ENCODE measurements at regions not wholly inside any gene's neighbourhood (a gene's known extent, or its start where the extent isn't known, plus 50 kb on each side); places are given as distances from the start of the nearest gene placed in this dataset.
"Not testable (repeated sequence)": the region's sequence is repeated elsewhere in the genome, so short reads cannot be mapped to it uniquely, and the experiment has no call there.

DNA sequence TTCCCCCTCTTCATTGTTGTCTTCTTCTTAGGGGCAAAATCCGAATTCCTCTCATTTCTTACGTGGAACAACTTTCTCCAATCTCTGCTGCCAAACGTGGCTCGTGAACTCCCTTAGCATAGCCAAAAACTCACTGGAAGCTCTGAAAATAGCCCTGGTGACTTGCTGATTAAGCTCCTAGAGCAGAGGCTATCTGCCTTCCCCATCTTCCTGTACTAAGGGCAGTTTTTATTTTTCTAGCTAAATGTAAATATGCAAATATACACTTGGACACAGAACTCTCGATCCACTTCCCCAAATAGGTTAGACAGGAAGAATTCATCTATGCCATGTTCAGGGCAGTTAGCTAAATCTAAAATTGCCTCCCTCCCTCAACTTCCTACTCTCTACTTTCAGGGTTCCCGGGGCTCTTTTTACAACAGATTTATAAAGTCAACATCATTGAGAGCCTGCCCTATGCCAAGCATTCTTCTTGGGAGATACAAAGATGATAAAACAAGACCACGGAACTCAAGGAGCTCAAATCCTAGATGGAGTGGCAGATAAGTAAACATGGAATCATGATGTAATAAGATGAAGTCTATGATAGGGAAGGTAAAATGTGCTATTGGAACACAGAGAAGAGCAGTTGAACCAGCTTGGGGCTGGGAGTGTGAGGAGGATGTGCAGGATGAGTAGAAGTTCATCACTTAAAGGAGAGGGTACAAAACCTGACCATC lies 59.4 kb upstream of the FMOD start:
- Histone ChIP-seq H3K9ac (ENCODE audit: low read length) (no peak overlapping the region), H2AFZ (ENCODE audit: low read length) (no peak overlapping the region), H3F3A (ENCODE audit: insufficient read depth, low read length) (no peaks in the 10 kb centered on the region), H3K4me2 (ENCODE audit: low read length) (0 out of 2 replicates have a peak overlapping the region, but pooled peaks have one; percentile 11), H3K4me1 (ENCODE audit: insufficient read depth, low read length, severe bottlenecking) (peaks cover 9% of the 10 kb centered on the region), H3K27me3 (ENCODE audit: insufficient read depth, low read length) (no peaks in the 10 kb centered on the region; the same call in 1 of the 2 replicates), H4K20me1 (ENCODE audit: insufficient read depth, low read length) (no peaks in the 10 kb centered on the region), H3K27ac (ENCODE audit: low read depth, low read length, poor library complexity, severe bottlenecking) (no peak overlapping the region), H3K4me3 (ENCODE audit: low read depth, low read length, poor library complexity, severe bottlenecking) (no peak overlapping the region), H3K79me2 (ENCODE audit: insufficient read depth, low read length) (no peaks in the 10 kb centered on the region), H3K9me3 (ENCODE audit: low read length) (no peaks in the 10 kb centered on the region; the same call in 1 of the 2 replicates), H3K36me3 (ENCODE audit: insufficient read depth, low read length) (no peaks in the 10 kb centered on the region), H3K9me2 (ENCODE audit: low read depth, low read length) (no peaks in the 10 kb centered on the region)
- TF ChIP-seq, protein P1, sequence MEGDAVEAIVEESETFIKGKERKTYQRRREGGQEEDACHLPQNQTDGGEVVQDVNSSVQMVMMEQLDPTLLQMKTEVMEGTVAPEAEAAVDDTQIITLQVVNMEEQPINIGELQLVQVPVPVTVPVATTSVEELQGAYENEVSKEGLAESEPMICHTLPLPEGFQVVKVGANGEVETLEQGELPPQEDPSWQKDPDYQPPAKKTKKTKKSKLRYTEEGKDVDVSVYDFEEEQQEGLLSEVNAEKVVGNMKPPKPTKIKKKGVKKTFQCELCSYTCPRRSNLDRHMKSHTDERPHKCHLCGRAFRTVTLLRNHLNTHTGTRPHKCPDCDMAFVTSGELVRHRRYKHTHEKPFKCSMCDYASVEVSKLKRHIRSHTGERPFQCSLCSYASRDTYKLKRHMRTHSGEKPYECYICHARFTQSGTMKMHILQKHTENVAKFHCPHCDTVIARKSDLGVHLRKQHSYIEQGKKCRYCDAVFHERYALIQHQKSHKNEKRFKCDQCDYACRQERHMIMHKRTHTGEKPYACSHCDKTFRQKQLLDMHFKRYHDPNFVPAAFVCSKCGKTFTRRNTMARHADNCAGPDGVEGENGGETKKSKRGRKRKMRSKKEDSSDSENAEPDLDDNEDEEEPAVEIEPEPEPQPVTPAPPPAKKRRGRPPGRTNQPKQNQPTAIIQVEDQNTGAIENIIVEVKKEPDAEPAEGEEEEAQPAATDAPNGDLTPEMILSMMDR (IDR thresholded peaks at IDR 0.05; ENCODE audit: low read length) = no peak
- TF ChIP-seq EZH2 (IDR thresholded peaks at IDR 0.05; ENCODE audit: borderline replicate concordance, low read length) = no peak

DNA sequence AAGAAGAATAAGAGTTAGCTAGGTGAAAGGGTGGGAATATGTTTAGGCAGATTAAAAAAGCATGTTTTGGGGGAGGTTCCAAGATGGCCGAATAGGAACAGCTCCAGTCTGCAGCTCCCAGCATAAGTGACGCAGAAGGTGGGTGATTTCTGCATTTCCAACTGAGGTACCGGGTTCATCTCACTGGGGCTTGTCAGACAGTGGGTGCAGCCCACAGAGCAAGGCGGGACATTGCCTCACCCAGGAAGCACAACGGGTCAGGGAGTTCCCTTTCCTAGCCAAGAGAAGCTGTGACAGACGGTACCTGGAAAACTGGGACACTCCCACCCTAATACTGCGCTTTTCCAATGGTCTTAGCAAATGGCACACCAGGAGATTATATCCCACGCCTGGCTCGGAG lies 60.5 kb upstream of the FMOD start:
- not testable (repeated sequence) for H3K4me2 ChIP-seq (ENCODE audit: low read length); H3K27ac ChIP-seq (ENCODE audit: low read depth, low read length, poor library complexity, severe bottlenecking); H3K27me3 ChIP-seq (ENCODE audit: insufficient read depth, low read length)

DNA sequence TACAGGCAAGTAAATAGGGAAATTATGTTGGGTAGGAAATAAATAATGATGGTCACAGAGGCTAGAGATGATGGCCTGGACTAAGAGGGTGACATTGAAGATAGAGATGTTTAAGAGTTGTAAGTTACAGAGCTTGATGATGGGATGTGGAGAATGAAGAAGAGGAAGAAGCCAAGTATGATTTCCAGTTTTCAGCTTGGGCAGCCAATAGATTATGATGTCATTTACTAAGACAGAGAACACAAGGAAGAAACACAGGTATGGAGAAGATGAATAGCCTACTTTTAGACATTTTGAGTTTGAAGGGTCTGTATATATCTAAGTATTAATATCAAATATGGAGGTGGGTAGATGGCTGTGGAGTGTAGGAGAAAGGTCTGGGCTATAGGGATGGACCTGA lies 56.0 kb upstream of the PRELP start:
- H2AFZ ChIP-seq (ENCODE audit: low read length) = no peak overlapping the region
- no peak overlapping the region for H3K4me2 ChIP-seq (ENCODE audit: low read length)
- H3K4me3 ChIP-seq (ENCODE audit: low read depth, low read length, poor library complexity, severe bottlenecking) = no peak overlapping the region
- TF ChIP-seq, protein P1 (IDR thresholded peaks at IDR 0.05; ENCODE audit: low read length) = no peak
- no peak for TF ChIP-seq EZH2 (IDR thresholded peaks at IDR 0.05; ENCODE audit: borderline replicate concordance, low read length)
- no peaks in the 10 kb centered on the region for H3K79me2 ChIP-seq (ENCODE audit: insufficient read depth, low read length)
- no peaks in the 10 kb centered on the region for H3F3A ChIP-seq (ENCODE audit: insufficient read depth, low read length)
- no peaks in the 10 kb centered on the region for H4K20me1 ChIP-seq (ENCODE audit: insufficient read depth, low read length)
- H3K4me1 ChIP-seq (ENCODE audit: insufficient read depth, low read length, severe bottlenecking) = no peaks in the 10 kb centered on the region
- H3K27ac ChIP-seq (ENCODE audit: low read depth, low read length, poor library complexity, severe bottlenecking) = no peak overlapping the region
- H3K9me2 ChIP-seq (ENCODE audit: low read depth, low read length) = no peaks in the 10 kb centered on the region
- H3K9ac ChIP-seq (ENCODE audit: low read length) = no peak overlapping the region
- H3K27me3 ChIP-seq (ENCODE audit: insufficient read depth, low read length) = no peaks in the 10 kb centered on the region
- no peaks in the 10 kb centered on the region for H3K36me3 ChIP-seq (ENCODE audit: insufficient read depth, low read length)
- H3K9me3 ChIP-seq (ENCODE audit: low read length) = no peaks in the 10 kb centered on the region

More for the DNA sequence above, 60.5 kb upstream of the FMOD start:
- not testable (repeated sequence) for H3F3A ChIP-seq (ENCODE audit: insufficient read depth, low read length); H3K9me2 ChIP-seq (ENCODE audit: low read depth, low read length); H4K20me1 ChIP-seq (ENCODE audit: insufficient read depth, low read length); H2AFZ ChIP-seq (ENCODE audit: low read length); H3K4me3 ChIP-seq (ENCODE audit: low read depth, low read length, poor library complexity, severe bottlenecking); H3K79me2 ChIP-seq (ENCODE audit: insufficient read depth, low read length); H3K9me3 ChIP-seq (ENCODE audit: low read length); H3K4me1 ChIP-seq (ENCODE audit: insufficient read depth, low read length, severe bottlenecking); H3K9ac ChIP-seq (ENCODE audit: low read length); H3K36me3 ChIP-seq (ENCODE audit: insufficient read depth, low read length)

DNA sequence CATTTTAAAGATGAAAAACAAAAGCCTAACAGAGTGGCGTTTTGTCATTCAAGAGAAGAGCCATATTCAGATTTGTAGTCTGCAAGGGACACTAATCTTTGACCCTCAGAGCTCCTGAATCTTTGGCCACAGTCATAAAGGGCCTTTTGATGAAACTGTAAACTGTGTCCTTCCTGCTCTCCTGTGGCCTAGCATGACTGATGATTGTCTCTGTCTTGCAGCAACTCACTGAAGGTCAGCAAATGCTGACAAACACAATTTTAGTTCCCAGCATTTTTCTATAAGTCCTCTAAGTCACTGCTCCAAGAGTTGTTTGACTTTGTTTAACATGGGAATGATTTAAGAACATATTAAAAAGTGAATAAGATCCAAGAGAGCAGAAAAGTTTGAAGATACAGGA lies 55.3 kb upstream of the PRELP start:
- no peaks in the 10 kb centered on the region for H3K4me1 ChIP-seq (ENCODE audit: insufficient read depth, low read length, severe bottlenecking)
- H3K79me2 ChIP-seq (ENCODE audit: insufficient read depth, low read length) = no peaks in the 10 kb centered on the region
- H3K4me3 ChIP-seq (ENCODE audit: low read depth, low read length, poor library complexity, severe bottlenecking) = no peak overlapping the region
- no peaks in the 10 kb centered on the region for H3K9me2 ChIP-seq (ENCODE audit: low read depth, low read length)
- H4K20me1 ChIP-seq (ENCODE audit: insufficient read depth, low read length) = no peaks in the 10 kb centered on the region
- H2AFZ ChIP-seq (ENCODE audit: low read length) = no peak overlapping the region
- H3K27me3 ChIP-seq (ENCODE audit: insufficient read depth, low read length) = no peaks in the 10 kb centered on the region
- H3K27ac ChIP-seq (ENCODE audit: low read depth, low read length, poor library complexity, severe bottlenecking) = no peak overlapping the region
- no peaks in the 10 kb centered on the region for H3F3A ChIP-seq (ENCODE audit: insufficient read depth, low read length)
- TF ChIP-seq EZH2 (IDR thresholded peaks at IDR 0.05; ENCODE audit: borderline replicate concordance, low read length) = no peak
- H3K9ac ChIP-seq (ENCODE audit: low read length) = no peak overlapping the region
- H3K9me3 ChIP-seq (ENCODE audit: low read length) = no peaks in the 10 kb centered on the region
- no peak overlapping the region for H3K4me2 ChIP-seq (ENCODE audit: low read length)
- no peaks in the 10 kb centered on the region for H3K36me3 ChIP-seq (ENCODE audit: insufficient read depth, low read length)
